ENCODE measurements at regions not wholly inside any gene's neighbourhood (a gene's known extent, or its start where the extent isn't known, plus 50 kb on each side); places are given as distances from the start of the nearest gene placed in this dataset.

GRCh38 chr3:72145506-72146380 lies 360.8 kb upstream of the PROK2 start:
- in situ Hi-C loops (cut with HindIII; ENCODE audit: low sequenced_read_pairs), result no loop called here
- no peak overlapping the region for H3K4me3 ChIP-seq (ENCODE audit: low read depth, low read length)
- DNase-seq (ENCODE audit: low read depth), result peak; percentile 63
- no peak for TF ChIP-seq CTCF (IDR thresholded peaks at IDR 0.05; ENCODE audit: low read depth, low read length, missing control alignments)

- TF ChIP-seq CTCF (IDR thresholded peaks at IDR 0.05; ENCODE audit: low read depth, low read length, missing control alignments), result no peak
- in situ Hi-C loops (cut with HindIII; ENCODE audit: low sequenced_read_pairs), result no loop called here
- no peak for DNase-seq (ENCODE audit: low read depth)
- H3K4me3 ChIP-seq (ENCODE audit: low read depth, low read length), result no peak overlapping the region
These were observed 360.0 kb upstream of the PROK2 start for GRCh38 chr3:72144773-72145505.

GRCh38 chr3:72143966-72144717 lies 359.2 kb upstream of the PROK2 start:
- no peak for TF ChIP-seq CTCF (IDR thresholded peaks at IDR 0.05; ENCODE audit: low read depth, low read length, missing control alignments)
- H3K4me3 ChIP-seq (ENCODE audit: low read depth, low read length), result no peak overlapping the region
- no peak for DNase-seq (ENCODE audit: low read depth)
- in situ Hi-C loops (cut with HindIII; ENCODE audit: low sequenced_read_pairs), result no loop called here

GRCh38 chr3:72143322-72143721 lies 358.4 kb upstream of the PROK2 start:
- TF ChIP-seq CTCF (IDR thresholded peaks at IDR 0.05; ENCODE audit: low read depth, low read length, missing control alignments), result no peak
- in situ Hi-C loops (cut with HindIII; ENCODE audit: low sequenced_read_pairs), result no loop called here
- DNase-seq (ENCODE audit: low read depth), result no peak
- no peak overlapping the region for H3K4me3 ChIP-seq (ENCODE audit: low read depth, low read length)

GRCh38 chr3:72142028-72142427 lies 357.1 kb upstream of the PROK2 start:
- no peak for TF ChIP-seq CTCF (IDR thresholded peaks at IDR 0.05; ENCODE audit: low read depth, low read length, missing control alignments)
- H3K4me3 ChIP-seq (ENCODE audit: low read depth, low read length), result no peak overlapping the region
- DNase-seq (ENCODE audit: low read depth), result no peak
- in situ Hi-C loops (cut with HindIII; ENCODE audit: low sequenced_read_pairs), result no loop called here

- H3K4me3 ChIP-seq (ENCODE audit: low read depth, low read length), result no peak overlapping the region
- DNase-seq (ENCODE audit: low read depth), result no peak
- no peak for TF ChIP-seq CTCF (IDR thresholded peaks at IDR 0.05; ENCODE audit: low read depth, low read length, missing control alignments)
- in situ Hi-C loops (cut with HindIII; ENCODE audit: low sequenced_read_pairs), result no loop called here
These were observed 356.3 kb upstream of the PROK2 start for GRCh38 chr3:72141264-72141663.
